Endothelial cell of umbilical vein (primary cell): ENCODE measurements at regions not wholly inside any gene's neighbourhood (a gene's known extent, or its start where the extent isn't known, plus 50 kb on each side); places are given as distances from the start of the nearest gene placed in this dataset.

Experiments used
- BruUV-seq: library from RNA; stranded (reverse); fragments of 400-500 nt; replicated peaks from 2 replicates; lab custom pipeline; 2021; lab: Mats Ljungman, UMichigan
- CTCF ChIA-PET: fragments of 300-600, 350-600 bp; sonication (Branson Sonifier 250); formaldehyde crosslinking; loops from one replicate; lab custom pipeline; 2021; ENCODE audit warnings: antibody characterized with exemption, inconsistent platforms; lab: Charles Lee
- POLR2A ChIA-PET: fragments of 300-600, 350-600 bp; sonication (Branson Sonifier 250); formaldehyde crosslinking; loops from one replicate; lab custom pipeline; 2021; ENCODE audit warnings: antibody characterized with exemption, inconsistent platforms; lab: Charles Lee
- DNase-seq: peaks from one replicate; pipeline ENCODE4 v3.0.0-alpha.2; 2011; ENCODE audit warnings: low read depth, low spot score
- FAIRE-seq: peaks from 2 replicates; lab custom pipeline; 2011; peaks lifted over from hg19 to GRCh38; lab: Jason Lieb, UNC
- H2AFZ ChIP-seq: 2 replicates; pipeline ENCODE4 v1.6.0; 2012; ENCODE audit warnings: low read depth, low read length, control low read depth, inconsistent platforms
- H3K27ac ChIP-seq: 2 replicates; pipeline ENCODE4 v1.5.1; 2011; ENCODE audit warnings: low read depth, mild to moderate bottlenecking, control low read depth, low read length, moderate library complexity; ENCODE audit not compliant: insufficient read depth
- H3K27me3 ChIP-seq, 2 experiments: 2 replicates each; pipeline versions ENCODE4 v1.6.0 to v1.6.1; 2011; ENCODE audit warnings: low read length in 2 of 2, mixed read lengths in 1 of 2; ENCODE audit not compliant: control insufficient read depth in 2 of 2, insufficient read depth in 2 of 2
- H3K36me3 ChIP-seq, 2 experiments: 2 replicates in 1 of 2; 3 replicates in 1 of 2; pipeline ENCODE4 v1.5.1; 2011; ENCODE audit warnings: low read length in 2 of 2, mild to moderate bottlenecking in 1 of 2, moderate library complexity in 1 of 2; ENCODE audit not compliant: control insufficient read depth in 2 of 2, insufficient read depth in 2 of 2; ENCODE audit errors: extremely low read depth in 1 of 2
- H3K4me1 ChIP-seq: 3 replicates; pipeline ENCODE4 v1.5.1; 2011; ENCODE audit warnings: mild to moderate bottlenecking, low read length; ENCODE audit not compliant: control insufficient read depth, insufficient read depth; ENCODE audit errors: extremely low read depth
- H3K4me2 ChIP-seq: 2 replicates; pipeline ENCODE4 v1.6.1; 2011; ENCODE audit warnings: low read length, control low read depth, mixed read lengths; ENCODE audit not compliant: insufficient read depth
- H3K4me3 ChIP-seq, 3 experiments: fragments of 200-600 bp in 1 of 3; sonication (generic), shearing (Covaris generic) in 1 of 3; replicated peaks in 1 of 3; 2 replicates each; pipeline ENCODE4 v1.5.1; 2011 to 2016; ENCODE audit warnings: control low read depth in 3 of 3, low read length in 3 of 3, mild to moderate bottlenecking in 2 of 3, inconsistent platforms in 1 of 3, low read depth in 1 of 3, moderate library complexity in 1 of 3; ENCODE audit not compliant: insufficient read depth in 1 of 3
- H3K79me2 ChIP-seq: 2 replicates; pipeline ENCODE4 v1.6.0; 2012; ENCODE audit warnings: low read length, inconsistent platforms; ENCODE audit not compliant: control insufficient read depth, insufficient read depth
- H3K9ac ChIP-seq: replicated peaks from 2 replicates; pipeline ENCODE3; 2011; ENCODE audit warnings: low read length, control low read depth; ENCODE audit not compliant: insufficient read depth; ENCODE audit errors: extremely low read depth
- H3K9me1 ChIP-seq: replicated peaks from 3 replicates; pipeline ENCODE4 v1.6.0; 2011; ENCODE audit warnings: mild to moderate bottlenecking, low read length; ENCODE audit not compliant: control insufficient read depth, insufficient read depth; ENCODE audit errors: extremely low read depth
- H3K9me3 ChIP-seq: replicated peaks from 2 replicates; pipeline ENCODE4 v1.5.1; 2012; ENCODE audit warnings: low read length, inconsistent platforms; ENCODE audit not compliant: control insufficient read depth, insufficient read depth
- H4K20me1 ChIP-seq: replicated peaks from 2 replicates; pipeline ENCODE3; 2011; ENCODE audit warnings: mild to moderate bottlenecking, low read length; ENCODE audit not compliant: control insufficient read depth, insufficient read depth; ENCODE audit errors: extremely low read depth
- CTCF ChIP-seq, 2 donors: IDR thresholded peaks; 1 replicate in 1 of 2; 2 replicates in 1 of 2; pipeline ENCODE4 v1.5.1; 2011; ENCODE audit warnings: low read length in 2 of 2, mild to moderate bottlenecking in 2 of 2, moderate library complexity in 2 of 2, control low read depth in 1 of 2, inconsistent platforms in 1 of 2, low read depth in 1 of 2; ENCODE audit not compliant: insufficient read depth in 1 of 2; ENCODE audit errors: extremely low read depth in 1 of 2
- EZH2 ChIP-seq: IDR thresholded peaks from 2 replicates; pipeline ENCODE4 v1.6.1; 2012; ENCODE audit warnings: borderline replicate concordance, low read depth, mild to moderate bottlenecking, moderate library complexity, low read length, inconsistent platforms; ENCODE audit not compliant: severe bottlenecking
- FOS ChIP-seq: IDR thresholded peaks from 2 replicates; pipeline ENCODE4 v1.6.1; 2011; ENCODE audit warnings: mild to moderate bottlenecking, low read length, moderate library complexity, borderline replicate concordance; ENCODE audit not compliant: insufficient read depth
- GATA2 ChIP-seq: IDR thresholded peaks from 2 replicates; pipeline ENCODE4 v1.7.0; 2011; ENCODE audit warnings: low read depth, mild to moderate bottlenecking, moderate library complexity, mixed read lengths, low read length; ENCODE audit not compliant: insufficient read length, insufficient read depth
- POLR2A ChIP-seq: IDR thresholded peaks from 2 replicates; pipeline ENCODE4 v1.6.1; 2012; ENCODE audit warnings: low read depth, mild to moderate bottlenecking, control low read depth, low read length
- POLR2AphosphoS5 ChIP-seq: IDR thresholded peaks from 2 replicates; pipeline ENCODE4 v1.6.1; 2012; ENCODE audit warnings: low read depth, mild to moderate bottlenecking, control low read depth, low read length, moderate library complexity; ENCODE audit not compliant: insufficient read depth
- dilution Hi-C: fragments of 300-500 bp; cut with MboI; formaldehyde crosslinking; loops from one replicate; pipeline ENCODE4 v1.15.0; 2019; ENCODE audit warnings: low sequenced_read_pairs; ENCODE audit not compliant: extremely low pct_ligation_motif_present
- intact Hi-C: fragments of 100-400 bp; cut with micrococcal nuclease; formaldehyde crosslinking; loops from one replicate; pipeline ENCODE4 v1.10.0; 2022

- H3K4me1 ChIP-seq, result peaks cover 13% of the 10 kb centered on the region
- H3K27me3 ChIP-seq, result no peaks in the 10 kb centered on the region
- no peaks in the 10 kb centered on the region for H3K9me1 ChIP-seq
- no peaks in the 10 kb centered on the region for H3K36me3 ChIP-seq
- intact Hi-C loops, result loop anchor here (1.0 to 5.0 kb wide), 4 partner anchors 36 to 126 kb away; no protein-coding TSS in a partner anchor
- no peaks in the 10 kb centered on the region for H3K79me2 ChIP-seq
- peak overlapping the region; percentile 85 for H3K4me2 ChIP-seq
- H2AFZ ChIP-seq, result peak overlapping the region; percentile 86
- BruUV-seq, result TSS peak; percentile 33
- CTCF ChIA-PET, result interaction anchor here (0.9 to 2.1 kb wide), 5 partner anchors 10 to 352 kb away, joined by 3 to 10 read pairs (median 5); no protein-coding TSS in a partner anchor
- DNase-seq, result peak; percentile 84
- no peaks in the 10 kb centered on the region for H3K9me3 ChIP-seq
- POLR2A ChIA-PET, result no interaction called here
- no peaks in the 10 kb centered on the region for H4K20me1 ChIP-seq
- peak overlapping the region; percentile 29 to 71 (median 43) for H3K4me3 ChIP-seq
- peak overlapping the region; percentile 45 for H3K27ac ChIP-seq
- peak; percentile 87 for FAIRE-seq
- TF ChIP-seq GATA2 (no peak), EZH2 (no peak), POLR2AphosphoS5 (peak; percentile 45), CTCF (IDR thresholded peaks at IDR 0.05; ENCODE audit: extremely low read depth in 1 of 2, insufficient read depth in 1 of 2, low read depth in 1 of 2, low read length in 2 of 2) (peak in 1 of 2 donors; percentile 11), FOS (no peak), POLR2A (no peak)
- dilution Hi-C loops, result no loop called here
- peak overlapping the region; percentile 36 for H3K9ac ChIP-seq
These were observed 140.8 kb upstream of the CARMIL1 start for GRCh38 chr6:25138233-25138933.
